PC-3 (cell line): ENCODE measurements at regions not wholly inside any gene's neighbourhood (a gene's known extent, or its start where the extent isn't known, plus 50 kb on each side); places are given as distances from the start of the nearest gene placed in this dataset.

Experiments used
- ATAC-seq: fragments of 200-7000 bp; cut with Tn5 transposase; 2 replicates; pipeline ENCODE4 v1.9.1; 2020; ENCODE audit warnings: mild to moderate bottlenecking, moderate library complexity
- BruUV-seq: library from RNA; stranded (reverse); fragments of 400-500 nt; replicated peaks from 2 replicates; lab custom pipeline; 2021; lab: Mats Ljungman, UMichigan
- CTCF ChIA-PET: fragments of 300-600 bp; sonication (Branson Sonifier 250); formaldehyde crosslinking; loops from one replicate; lab custom pipeline; 2022; ENCODE audit warnings: antibody characterized with exemption; lab: Charles Lee
- POLR2A ChIA-PET: fragments of 300-600 bp; sonication (Branson Sonifier 250); formaldehyde crosslinking; loops from one replicate; lab custom pipeline; 2022; ENCODE audit warnings: antibody characterized with exemption; ENCODE audit not compliant: unreplicated experiment; lab: Charles Lee
- DNase-seq: peaks from one replicate; pipeline ENCODE4 v3.0.0-alpha.2; 2015
- H2AFZ ChIP-seq: fragments of 300-600 bp; sonication (generic); 2 replicates; pipeline ENCODE4 v1.6.0; 2016; ENCODE audit warnings: antibody characterized with exemption, low read length
- H3F3A ChIP-seq: fragments of 300-600 bp; sonication (generic); one replicate; pipeline ENCODE4 v1.6.0; 2017; ENCODE audit warnings: antibody characterized with exemption, low read length, control low read depth, mild to moderate bottlenecking; ENCODE audit not compliant: unreplicated experiment
- H3K27ac ChIP-seq: fragments of 300-600 bp; sonication (generic); 2 replicates; pipeline ENCODE4 v1.5.1; 2016; ENCODE audit warnings: mild to moderate bottlenecking, low read length
- H3K27me3 ChIP-seq: fragments of 300-600 bp; sonication (generic); 2 replicates; pipeline ENCODE4 v1.6.1; 2016; ENCODE audit warnings: low read length, mixed read lengths
- H3K36me3 ChIP-seq: fragments of 300-600 bp; sonication (generic); 2 replicates; pipeline ENCODE4 v1.6.1; 2016; ENCODE audit warnings: low read depth, mixed run types, low read length, mixed read lengths
- H3K4me1 ChIP-seq: fragments of 300-600 bp; sonication (generic); 2 replicates; pipeline ENCODE4 v1.5.1; 2016; ENCODE audit warnings: low read length; ENCODE audit not compliant: insufficient read depth
- H3K4me2 ChIP-seq: fragments of 300-600 bp; sonication (generic); 2 replicates; pipeline ENCODE4 v1.6.0; 2016; ENCODE audit warnings: low read length
- H3K4me3 ChIP-seq: fragments of 300-600 bp; sonication (generic); 2 replicates; pipeline ENCODE4 v1.5.1; 2016; ENCODE audit warnings: mild to moderate bottlenecking, low read length, mixed read lengths
- H3K79me2 ChIP-seq: fragments of 300-600 bp; sonication (generic); 2 replicates; pipeline ENCODE4 v1.6.1; 2017; ENCODE audit warnings: low read length, mixed read lengths
- H3K9ac ChIP-seq: fragments of 300-600 bp; sonication (generic); 2 replicates; pipeline ENCODE4 v1.6.0; 2016; ENCODE audit warnings: mild to moderate bottlenecking, low read length
- H3K9me2 ChIP-seq: fragments of 300-600 bp; sonication (generic); replicated peaks from 2 replicates; pipeline ENCODE4 v1.6.1; 2016; ENCODE audit warnings: mixed run types, low read length, mixed read lengths
- H3K9me3 ChIP-seq: fragments of 300-600 bp; sonication (generic); 2 replicates; pipeline ENCODE4 v1.6.1; 2016; ENCODE audit warnings: low read length, mixed read lengths
- H4K20me1 ChIP-seq: fragments of 300-600 bp; sonication (generic); 2 replicates; pipeline ENCODE4 v1.6.1; 2016; ENCODE audit warnings: low read length, mixed read lengths
- CTCF ChIP-seq: fragments of 300-600 bp; sonication (generic); conservative IDR thresholded peaks from 2 replicates; pipeline ENCODE4 v1.5.1; 2017; ENCODE audit warnings: antibody characterized with exemption, low read depth, mild to moderate bottlenecking, low read length
- EZH2 ChIP-seq: fragments of 300-600 bp; sonication (generic); IDR thresholded peaks from one replicate; pipeline ENCODE4 v1.6.1; 2017; ENCODE audit warnings: antibody characterized with exemption, mild to moderate bottlenecking, low read length; ENCODE audit not compliant: unreplicated experiment
- EZH2phosphoT487 ChIP-seq: fragments of 300-600 bp; sonication (generic); IDR thresholded peaks from 2 replicates; pipeline ENCODE4 v1.6.1; 2018; ENCODE audit warnings: mild to moderate bottlenecking, antibody characterized with exemption, low read length, borderline replicate concordance
- intact Hi-C: fragments of 100-400 bp; cut with micrococcal nuclease; formaldehyde crosslinking; loops from 2 replicates; pipeline ENCODE4 v1.9.0; 2023

GRCh38 chr12:132395908-132396305 lies 66.5 kb upstream of the GALNT9 start:
- Histone ChIP-seq H3K4me2 (no peak overlapping the region), H3K27ac (no peak overlapping the region), H3K27me3 (peaks cover 56% of the 10 kb centered on the region), H3K9me2 (no peaks in the 10 kb centered on the region), H3K9ac (no peak overlapping the region), H3K9me3 (no peaks in the 10 kb centered on the region), H4K20me1 (no peaks in the 10 kb centered on the region), H3K4me1 (peaks cover 11% of the 10 kb centered on the region), H2AFZ (no peak overlapping the region), H3K79me2 (no peaks in the 10 kb centered on the region), H3K36me3 (no peaks in the 10 kb centered on the region), H3F3A (no peaks in the 10 kb centered on the region), H3K4me3 (no peak overlapping the region)
- BruUV-seq: no TSS peak
- ATAC-seq: no peak
- ChIA-PET CTCF (no interaction called here), POLR2A (no interaction called here)
- no peak for DNase-seq
- intact Hi-C loops: loop anchor here (10.0 kb wide), 1 partner anchor 111 kb away; no protein-coding TSS in a partner anchor
- no peak for TF ChIP-seq EZH2
- TF ChIP-seq EZH2phosphoT487: no peak
- no peak for TF ChIP-seq CTCF

- Histone ChIP-seq H3F3A (no peaks in the 10 kb centered on the region), H3K36me3 (no peaks in the 10 kb centered on the region), H3K79me2 (no peaks in the 10 kb centered on the region), H3K4me3 (no peak overlapping the region), H3K9me2 (no peaks in the 10 kb centered on the region), H2AFZ (no peak overlapping the region), H4K20me1 (no peaks in the 10 kb centered on the region), H3K4me2 (no peak overlapping the region), H3K27ac (no peak overlapping the region), H3K9me3 (no peaks in the 10 kb centered on the region), H3K9ac (no peak overlapping the region), H3K27me3 (peaks cover 57% of the 10 kb centered on the region), H3K4me1 (peaks cover 11% of the 10 kb centered on the region)
- BruUV-seq: no TSS peak
- DNase-seq (no peak), ATAC-seq (no peak)
- ChIA-PET CTCF (no interaction called here), POLR2A (no interaction called here)
- no peak for TF ChIP-seq CTCF
- no peak for TF ChIP-seq EZH2
- TF ChIP-seq EZH2phosphoT487: no peak
- intact Hi-C loops: loop anchor here (10.0 kb wide), 1 partner anchor 111 kb away; no protein-coding TSS in a partner anchor
These were observed 66.0 kb upstream of the GALNT9 start for GRCh38 chr12:132395192-132395907.
